ENCODE measurements at regions not wholly inside any gene's neighbourhood (a gene's known extent, or its start where the extent isn't known, plus 50 kb on each side); places are given as distances from the start of the nearest gene placed in this dataset.
"Not testable (repeated sequence)": the region's sequence is repeated elsewhere in the genome, so short reads cannot be mapped to it uniquely, and the experiment has no call there.

- Histone ChIP-seq H3K27ac (no peak overlapping the region), H3K36me3 (no peaks in the 10 kb centered on the region), H3K9me3 (no peaks in the 10 kb centered on the region), H3K27me3 (no peaks in the 10 kb centered on the region), H3K4me3 (no peak overlapping the region), H3K4me1 (no peaks in the 10 kb centered on the region)
- TF ChIP-seq, protein P1, sequence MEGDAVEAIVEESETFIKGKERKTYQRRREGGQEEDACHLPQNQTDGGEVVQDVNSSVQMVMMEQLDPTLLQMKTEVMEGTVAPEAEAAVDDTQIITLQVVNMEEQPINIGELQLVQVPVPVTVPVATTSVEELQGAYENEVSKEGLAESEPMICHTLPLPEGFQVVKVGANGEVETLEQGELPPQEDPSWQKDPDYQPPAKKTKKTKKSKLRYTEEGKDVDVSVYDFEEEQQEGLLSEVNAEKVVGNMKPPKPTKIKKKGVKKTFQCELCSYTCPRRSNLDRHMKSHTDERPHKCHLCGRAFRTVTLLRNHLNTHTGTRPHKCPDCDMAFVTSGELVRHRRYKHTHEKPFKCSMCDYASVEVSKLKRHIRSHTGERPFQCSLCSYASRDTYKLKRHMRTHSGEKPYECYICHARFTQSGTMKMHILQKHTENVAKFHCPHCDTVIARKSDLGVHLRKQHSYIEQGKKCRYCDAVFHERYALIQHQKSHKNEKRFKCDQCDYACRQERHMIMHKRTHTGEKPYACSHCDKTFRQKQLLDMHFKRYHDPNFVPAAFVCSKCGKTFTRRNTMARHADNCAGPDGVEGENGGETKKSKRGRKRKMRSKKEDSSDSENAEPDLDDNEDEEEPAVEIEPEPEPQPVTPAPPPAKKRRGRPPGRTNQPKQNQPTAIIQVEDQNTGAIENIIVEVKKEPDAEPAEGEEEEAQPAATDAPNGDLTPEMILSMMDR (IDR thresholded peaks at IDR 0.05), result no peak
- DNase-seq, result no peak
- WGBS, 2 donors, result 77 to 87% methylated on average over 3 of the region's 3 CpGs
- FAIRE-seq, result no peak
- intact Hi-C loops (cut with DNase I), result no loop called here
- no peak for ATAC-seq
These were observed 75.2 kb upstream of the MRI1 start for GRCh38 chr19:13689085-13689484.

GRCh38 chr19:13684021-13684420, 80.3 kb upstream of the MRI1 start:
- ATAC-seq (no peak), DNase-seq (no peak), FAIRE-seq (no peak)
- 69 to 92% methylated on average over 1 of the region's 1 CpG for WGBS, 2 donors
- H3K9me3 ChIP-seq, result no peaks in the 10 kb centered on the region
- TF ChIP-seq, protein P1 (IDR thresholded peaks at IDR 0.05), result no peak
- intact Hi-C loops (cut with DNase I), result no loop called here
- H3K36me3 ChIP-seq, result no peaks in the 10 kb centered on the region
- no peaks in the 10 kb centered on the region for H3K4me1 ChIP-seq
- H3K4me3 ChIP-seq, result no peak overlapping the region
- H3K27ac ChIP-seq, result no peak overlapping the region
- H3K27me3 ChIP-seq, result no peaks in the 10 kb centered on the region

GRCh38 chr19:13681509-13681908, 82.8 kb upstream of the MRI1 start:
- no peak for DNase-seq
- WGBS, 2 donors, result 47 to 60% methylated on average over 3 of the region's 3 CpGs
- intact Hi-C loops (cut with DNase I), result no loop called here
- H3K4me3 ChIP-seq, result no peak overlapping the region
- no peaks in the 10 kb centered on the region for H3K9me3 ChIP-seq
- no peaks in the 10 kb centered on the region for H3K36me3 ChIP-seq
- TF ChIP-seq, protein P1 (IDR thresholded peaks at IDR 0.05), result no peak
- no peaks in the 10 kb centered on the region for H3K4me1 ChIP-seq
- no peak for FAIRE-seq
- ATAC-seq, result no peak
- no peaks in the 10 kb centered on the region for H3K27me3 ChIP-seq
- H3K27ac ChIP-seq, result no peak overlapping the region

- H3K4me1 ChIP-seq; H3K9me3 ChIP-seq; H3K4me3 ChIP-seq; H3K27ac ChIP-seq; ATAC-seq; H3K27me3 ChIP-seq; H3K36me3 ChIP-seq; intact Hi-C loops (cut with DNase I); FAIRE-seq; DNase-seq: not testable (repeated sequence)
- 74 to 88% methylated on average over 7 of the region's 7 CpGs for WGBS, 2 donors
These were observed 83.5 kb upstream of the MRI1 start for GRCh38 chr19:13680708-13681360.

GRCh38 chr19:13676967-13677366, 87.4 kb upstream of the MRI1 start:
- H3K4me1 ChIP-seq; FAIRE-seq; H3K36me3 ChIP-seq; H3K4me3 ChIP-seq; H3K27ac ChIP-seq; H3K9me3 ChIP-seq; DNase-seq; intact Hi-C loops (cut with DNase I); ATAC-seq; H3K27me3 ChIP-seq: not testable (repeated sequence)
- 75 to 91% methylated on average over 5 of the region's 5 CpGs for WGBS, 2 donors

DNA sequence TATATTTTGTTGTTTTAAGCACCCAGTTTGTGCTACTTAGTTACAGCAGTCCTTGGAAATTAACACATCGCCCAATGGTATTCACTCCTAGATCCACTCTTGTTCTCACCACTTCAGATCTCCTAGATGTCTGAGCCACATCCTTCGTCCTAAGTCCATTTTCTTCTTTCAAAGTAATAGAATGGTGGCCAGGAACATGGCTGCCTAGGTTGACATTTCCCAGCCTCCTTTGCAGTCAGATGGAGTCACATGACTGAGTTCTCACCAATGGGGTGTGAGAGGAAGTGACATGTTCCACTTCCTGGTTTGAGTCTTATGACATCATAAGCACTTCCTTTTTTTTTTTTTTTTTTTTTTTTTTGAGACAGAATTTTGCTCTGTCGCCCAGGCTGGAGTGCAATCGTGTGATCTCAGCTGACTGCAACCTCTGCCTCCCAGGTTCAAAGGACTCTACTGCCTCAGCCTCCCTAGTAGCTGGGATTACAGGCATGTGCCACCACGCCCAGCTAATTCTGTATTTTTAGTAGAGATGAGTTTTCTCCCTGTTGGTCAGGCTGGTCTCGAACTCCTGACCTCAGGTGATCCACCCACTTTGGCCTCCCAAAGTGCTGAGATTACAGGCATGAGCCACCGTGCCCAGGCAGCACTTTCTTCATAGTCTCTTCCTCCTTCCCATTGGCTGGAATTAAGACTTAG, 91.7 kb upstream of the MRI1 start:
- H3K4me3 ChIP-seq; H3K36me3 ChIP-seq; H3K27ac ChIP-seq; H3K9me3 ChIP-seq; DNase-seq; intact Hi-C loops (cut with DNase I); H3K4me1 ChIP-seq; ATAC-seq; H3K27me3 ChIP-seq; FAIRE-seq: not testable (repeated sequence)
- WGBS, 2 donors, result 84 to 88% methylated on average over 7 of the region's 7 CpGs
